Glutamatergic neuron (in vitro differentiated cells): ENCODE measurements at regions not wholly inside any gene's neighbourhood (a gene's known extent, or its start where the extent isn't known, plus 50 kb on each side); places are given as distances from the start of the nearest gene placed in this dataset.

Experiments
- DNase-seq: peaks from one replicate; pipeline ENCODE4 v3.0.0; 2022
- H3K27ac Mint-ChIP-seq: one replicate; pipeline ENCODE4 v1.8.0; 2020; ENCODE audit warnings: mild to moderate bottlenecking, mixed read lengths, inconsistent platforms; ENCODE audit not compliant: unreplicated experiment
- H3K27me3 Mint-ChIP-seq: one replicate; pipeline ENCODE4 v1.8.0; 2020; ENCODE audit warnings: mild to moderate bottlenecking, moderate library complexity, mixed read lengths, inconsistent platforms; ENCODE audit not compliant: unreplicated experiment
- H3K36me3 Mint-ChIP-seq: one replicate; pipeline ENCODE4 v1.8.0; 2020; ENCODE audit warnings: mild to moderate bottlenecking, mixed read lengths, inconsistent platforms; ENCODE audit not compliant: unreplicated experiment
- H3K4me1 Mint-ChIP-seq: one replicate; pipeline ENCODE4 v1.8.0; 2020; ENCODE audit warnings: mild to moderate bottlenecking, low read depth, mixed read lengths, inconsistent platforms; ENCODE audit not compliant: unreplicated experiment
- H3K4me3 Mint-ChIP-seq: one replicate; pipeline ENCODE4 v1.8.0; 2020; ENCODE audit warnings: mild to moderate bottlenecking, mixed read lengths, inconsistent platforms; ENCODE audit not compliant: unreplicated experiment
- H3K9me3 Mint-ChIP-seq: one replicate; pipeline ENCODE4 v1.8.0; 2020; ENCODE audit warnings: mild to moderate bottlenecking, moderate library complexity, mixed read lengths, inconsistent platforms; ENCODE audit not compliant: unreplicated experiment
- TF ChIP-seq, protein P1 (sequence below): fragments of 200-600 bp; sonication (generic); IDR thresholded peaks from one replicate; pipeline ENCODE4 v1.5.0; 2021; ENCODE audit not compliant: partially characterized antibody, unreplicated experiment

DNA sequence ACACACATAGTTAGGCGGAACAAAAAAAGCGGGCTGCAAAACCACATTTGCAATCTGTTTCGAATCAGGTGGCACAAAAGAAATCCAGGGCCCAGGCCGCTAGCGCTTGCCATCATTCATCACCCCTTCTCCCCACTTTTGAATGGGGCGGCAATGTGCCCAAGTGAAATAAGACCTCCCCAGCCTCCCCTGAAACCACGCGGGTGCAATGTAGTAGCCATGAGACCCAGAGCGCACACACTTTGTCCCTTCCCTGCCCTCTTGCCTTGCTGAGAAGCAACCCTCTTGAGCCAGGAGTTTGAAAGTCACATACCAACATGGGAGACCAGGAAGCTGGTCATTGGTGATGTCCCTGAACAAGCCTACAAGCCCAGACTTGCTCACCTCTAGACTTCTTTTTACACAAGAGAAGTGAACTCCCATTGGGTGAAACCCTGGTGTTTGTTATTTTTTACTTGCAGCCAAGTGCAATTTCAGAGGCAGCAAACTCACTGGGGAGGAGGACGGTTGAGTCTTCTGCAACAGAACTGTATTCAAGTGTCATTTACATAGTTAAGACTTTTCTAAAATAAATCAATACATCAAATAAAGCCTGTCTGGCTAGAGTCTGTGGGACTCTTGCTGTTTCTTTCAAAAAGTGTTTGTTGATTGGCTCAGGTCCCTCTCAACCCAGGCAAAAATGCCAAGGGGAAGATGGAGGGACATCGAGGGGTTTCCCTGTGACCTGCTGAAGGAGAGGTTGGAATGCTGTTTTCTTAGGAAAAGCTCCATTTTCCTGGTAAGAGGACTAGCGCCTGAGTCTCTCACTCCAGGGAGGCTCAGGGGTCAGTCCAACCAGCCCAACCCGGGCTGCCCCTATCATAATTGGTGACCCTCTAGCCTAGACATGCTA is 138.1 kb upstream of the PTPN1 start:
- DNase-seq, result no peak
- peaks cover 12% of the 10 kb centered on the region for H3K4me1 Mint-ChIP-seq
- TF ChIP-seq, protein P1, sequence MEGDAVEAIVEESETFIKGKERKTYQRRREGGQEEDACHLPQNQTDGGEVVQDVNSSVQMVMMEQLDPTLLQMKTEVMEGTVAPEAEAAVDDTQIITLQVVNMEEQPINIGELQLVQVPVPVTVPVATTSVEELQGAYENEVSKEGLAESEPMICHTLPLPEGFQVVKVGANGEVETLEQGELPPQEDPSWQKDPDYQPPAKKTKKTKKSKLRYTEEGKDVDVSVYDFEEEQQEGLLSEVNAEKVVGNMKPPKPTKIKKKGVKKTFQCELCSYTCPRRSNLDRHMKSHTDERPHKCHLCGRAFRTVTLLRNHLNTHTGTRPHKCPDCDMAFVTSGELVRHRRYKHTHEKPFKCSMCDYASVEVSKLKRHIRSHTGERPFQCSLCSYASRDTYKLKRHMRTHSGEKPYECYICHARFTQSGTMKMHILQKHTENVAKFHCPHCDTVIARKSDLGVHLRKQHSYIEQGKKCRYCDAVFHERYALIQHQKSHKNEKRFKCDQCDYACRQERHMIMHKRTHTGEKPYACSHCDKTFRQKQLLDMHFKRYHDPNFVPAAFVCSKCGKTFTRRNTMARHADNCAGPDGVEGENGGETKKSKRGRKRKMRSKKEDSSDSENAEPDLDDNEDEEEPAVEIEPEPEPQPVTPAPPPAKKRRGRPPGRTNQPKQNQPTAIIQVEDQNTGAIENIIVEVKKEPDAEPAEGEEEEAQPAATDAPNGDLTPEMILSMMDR, result no peak
- H3K27me3 Mint-ChIP-seq, result peaks cover 14% of the 10 kb centered on the region
- no peak overlapping the region for H3K4me3 Mint-ChIP-seq
- peaks cover 2% of the 10 kb centered on the region for H3K9me3 Mint-ChIP-seq
- no peak overlapping the region for H3K27ac Mint-ChIP-seq
- no peaks in the 10 kb centered on the region for H3K36me3 Mint-ChIP-seq

- Mint-ChIP-seq H3K36me3 (no peaks in the 10 kb centered on the region), H3K4me1 (peaks cover 12% of the 10 kb centered on the region), H3K4me3 (no peak overlapping the region), H3K27me3 (peaks cover 17% of the 10 kb centered on the region), H3K27ac (no peak overlapping the region), H3K9me3 (peaks cover 2% of the 10 kb centered on the region)
- no peak for DNase-seq
- TF ChIP-seq, protein P1, result no peak
Measured at GRCh38 chr20:50372770-50373088, 137.5 kb upstream of the PTPN1 start.

DNA sequence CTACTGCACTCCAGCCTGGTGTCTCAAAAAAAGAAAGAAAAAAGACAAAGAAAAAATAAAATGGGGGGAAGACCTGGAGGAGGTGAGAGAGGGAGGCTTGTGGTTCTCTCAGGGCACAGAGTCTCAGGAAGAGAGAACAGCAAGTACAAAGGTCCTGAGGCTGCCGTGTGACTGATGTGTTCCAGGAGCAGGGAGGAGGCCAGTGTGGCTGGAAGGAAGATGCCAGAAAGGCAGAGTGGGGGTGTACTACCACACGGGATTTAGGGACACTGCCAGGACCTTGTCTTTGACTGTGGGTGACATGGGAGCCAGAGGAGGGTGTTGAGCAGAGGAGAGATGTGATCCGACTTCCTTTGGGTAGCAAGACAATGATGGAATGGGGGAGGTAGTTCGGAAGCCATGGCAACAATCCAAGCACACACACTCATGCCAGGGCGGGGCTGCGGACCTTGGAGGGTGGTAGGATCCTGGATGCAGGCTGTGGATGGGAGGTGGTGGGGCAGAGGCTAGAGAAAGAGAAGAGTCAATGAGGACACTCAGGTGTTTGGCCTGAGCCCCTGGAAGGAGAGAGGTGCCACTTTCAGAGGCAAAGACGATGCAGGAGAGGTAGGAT is 136.4 kb upstream of the PTPN1 start:
- H3K27me3 Mint-ChIP-seq, result peaks cover 13% of the 10 kb centered on the region
- TF ChIP-seq, protein P1, result no peak
- no peak for DNase-seq
- H3K9me3 Mint-ChIP-seq, result peaks cover 2% of the 10 kb centered on the region
- H3K4me1 Mint-ChIP-seq, result peaks cover 14% of the 10 kb centered on the region
- no peak overlapping the region for H3K4me3 Mint-ChIP-seq
- no peak overlapping the region for H3K27ac Mint-ChIP-seq
- H3K36me3 Mint-ChIP-seq, result no peaks in the 10 kb centered on the region

DNA sequence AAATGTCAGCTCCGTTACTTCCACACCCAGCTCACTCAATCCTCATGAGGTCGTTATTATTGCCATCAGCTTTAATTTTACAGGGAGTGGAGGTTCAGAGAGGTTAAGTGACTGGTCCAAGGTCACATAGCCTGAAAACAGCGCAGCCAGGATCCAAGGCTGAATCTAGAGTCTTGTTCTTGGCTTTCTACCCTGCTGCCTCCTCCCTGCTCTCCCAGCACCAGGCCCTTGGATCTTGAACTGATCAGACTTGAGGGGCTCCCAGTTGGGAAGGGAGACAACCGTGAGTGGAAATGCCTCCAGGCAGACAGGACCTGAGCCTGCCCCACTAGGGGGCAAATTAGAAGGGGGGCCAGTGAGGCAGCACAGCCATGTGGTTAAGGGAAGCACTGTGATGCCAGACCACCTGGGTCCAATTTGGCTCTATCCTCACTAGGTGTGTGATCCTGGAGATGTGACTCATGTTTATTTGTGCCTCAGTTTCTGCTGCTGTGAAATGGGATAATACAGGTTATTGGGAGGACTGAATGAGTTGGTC is 135.6 kb upstream of the PTPN1 start:
- TF ChIP-seq, protein P1, result no peak

More for the DNA sequence above, 135.6 kb upstream of the PTPN1 start:
- Mint-ChIP-seq H3K9me3 (peaks cover 2% of the 10 kb centered on the region), H3K36me3 (no peaks in the 10 kb centered on the region), H3K4me1 (peaks cover 16% of the 10 kb centered on the region), H3K4me3 (no peak overlapping the region), H3K27ac (no peak overlapping the region), H3K27me3 (peaks cover 11% of the 10 kb centered on the region)
- DNase-seq, result no peak
